K562 (cell line): ENCODE measurements at regions not wholly inside any gene's neighbourhood (a gene's known extent, or its start where the extent isn't known, plus 50 kb on each side); places are given as distances from the start of the nearest gene placed in this dataset.

ENCODE experiments used
- ATAC-seq: fragments of 200-7000 bp; cut with Tn5 transposase; 3 replicates; pipeline ENCODE4 v1.9.1; 2020; ENCODE audit warnings: moderate library complexity
- BruUV-seq: library from RNA; stranded (reverse); fragments of 400-500 nt; replicated peaks from 2 replicates; lab custom pipeline; 2021; lab: Mats Ljungman, UMichigan
- CTCF ChIA-PET: fragments of 300-600 bp; formaldehyde crosslinking; extraction: SDS; loops from one replicate; lab custom pipeline; 2021; ENCODE audit warnings: low intra/inter-chr PET ratio; lab: Yijun Ruan, JAX
- POLR2A ChIA-PET: fragments of 300-600, 350-650 bp; sonication (Branson Sonifier 250); formaldehyde crosslinking; extraction: SDS; loops from one replicate; lab custom pipeline; 2021; ENCODE audit warnings: antibody characterized with exemption, inconsistent platforms; lab: Yijun Ruan, JAX
- DNase-seq, 4 experiments: peaks; one replicate each; pipeline versions ENCODE4 v3.0.0 to v3.0.0-alpha.2; 2011 to 2018; ENCODE audit warnings: low spot score in 3 of 4, mixed read lengths in 3 of 4; ENCODE audit errors: extremely low read depth in 1 of 4
- FAIRE-seq: peaks from 2 replicates; lab custom pipeline; 2011; peaks lifted over from hg19 to GRCh38; lab: Jason Lieb, UNC
- H2AFZ ChIP-seq: 2 replicates; pipeline ENCODE4 v1.6.0; 2011; ENCODE audit warnings: low read depth, low read length, control low read depth, inconsistent platforms
- H3K27ac ChIP-seq: fragments of 200-600 bp; 3 replicates; pipeline ENCODE4 v1.8.0; 2011; ENCODE audit warnings: low read depth, mild to moderate bottlenecking, control low read depth, inconsistent platforms, low read length, moderate library complexity, mixed read lengths; ENCODE audit errors: extremely low read depth
- H3K27me3 ChIP-seq, 2 experiments: fragments of 300-600 bp in 1 of 2; 2 replicates in 1 of 2; 3 replicates in 1 of 2; pipeline versions ENCODE4 v1.6.0 to v1.8.0; 2011; ENCODE audit warnings: inconsistent platforms in 2 of 2, low read length in 2 of 2, mild to moderate bottlenecking in 1 of 2, mixed read lengths in 1 of 2, moderate library complexity in 1 of 2; ENCODE audit not compliant: control insufficient read depth in 2 of 2, insufficient read depth in 2 of 2
- H3K36me3 ChIP-seq: fragments of 300-600 bp; 3 replicates; pipeline ENCODE4 v1.8.0; 2011; ENCODE audit warnings: mild to moderate bottlenecking, low read length, inconsistent platforms; ENCODE audit not compliant: control insufficient read depth, insufficient read depth
- H3K4me1 ChIP-seq, 2 experiments: fragments of 200-600 bp in 1 of 2; replicated peaks in 1 of 2; 2 replicates in 1 of 2; 3 replicates in 1 of 2; pipeline versions ENCODE4 v1.5.1 to v1.8.0; 2011; ENCODE audit warnings: inconsistent platforms in 2 of 2, low read length in 2 of 2, mild to moderate bottlenecking in 1 of 2, mixed read lengths in 1 of 2, moderate library complexity in 1 of 2; ENCODE audit not compliant: control insufficient read depth in 2 of 2, insufficient read depth in 2 of 2
- H3K4me2 ChIP-seq: 2 replicates; pipeline ENCODE4 v1.6.1; 2011; ENCODE audit warnings: low read length, control low read depth, inconsistent platforms, mixed read lengths; ENCODE audit not compliant: insufficient read depth
- H3K4me3 ChIP-seq: fragments of 200-600 bp; sonication (generic), shearing (Covaris generic); 2 replicates; pipeline ENCODE4 v1.5.1; 2016; ENCODE audit warnings: control low read depth, inconsistent platforms
- H3K79me2 ChIP-seq: fragments of 200-600 bp; 3 replicates; pipeline ENCODE4 v1.8.0; 2011; ENCODE audit warnings: low read length, inconsistent platforms; ENCODE audit not compliant: control insufficient read depth, insufficient read depth
- H3K9ac ChIP-seq, 2 experiments: 2 replicates each; pipeline versions ENCODE4 v1.6.0 to v1.6.1; 2011; ENCODE audit warnings: low read depth in 2 of 2, low read length in 2 of 2, control low read depth in 1 of 2, inconsistent platforms in 1 of 2, mild to moderate bottlenecking in 1 of 2, mixed read lengths in 1 of 2; ENCODE audit not compliant: insufficient read depth in 1 of 2
- H3K9me1 ChIP-seq: one replicate; pipeline ENCODE4 v1.6.0; 2011; ENCODE audit warnings: inconsistent platforms, mild to moderate bottlenecking, low read length, moderate library complexity; ENCODE audit not compliant: control insufficient read depth, insufficient read depth
- H3K9me3 ChIP-seq: replicated peaks from 2 replicates; pipeline ENCODE4 v1.5.1; 2011; ENCODE audit warnings: low read depth, low read length, inconsistent platforms; ENCODE audit not compliant: control insufficient read depth, insufficient read depth
- H4K20me1 ChIP-seq: replicated peaks from 2 replicates; pipeline ENCODE4 v1.6.1; 2011; ENCODE audit warnings: low read length, inconsistent platforms, mixed read lengths; ENCODE audit not compliant: control insufficient read depth, insufficient read depth
- EGR1 ChIP-seq: fragments of 450-650 bp; conservative IDR thresholded peaks from 2 replicates; pipeline ENCODE4 v1.6.1; 2017; ENCODE audit warnings: mild to moderate bottlenecking
- FOSL1 ChIP-seq: fragments of 200-800 bp; sonication (Bioruptor generic); conservative IDR thresholded peaks from 2 replicates; pipeline ENCODE4 v1.6.1; 2016; ENCODE audit warnings: missing genetic modification characterization, missing compliant biosample characterization
- HDAC8 ChIP-seq: fragments of 450-650 bp; IDR thresholded peaks from 2 replicates; pipeline ENCODE4 v1.6.1; 2016; ENCODE audit warnings: mild to moderate bottlenecking, missing genetic modification characterization, moderate library complexity, missing compliant biosample characterization
- HMG20A ChIP-seq: fragments of 450-650 bp; formaldehyde crosslinking; conservative IDR thresholded peaks from 2 replicates; pipeline ENCODE4 v1.4.0; 2020; ENCODE audit warnings: mild to moderate bottlenecking, mixed read lengths
- NCOA2 ChIP-seq, 2 experiments: fragments of 450-650 bp; IDR thresholded peaks; 2 replicates each; pipeline ENCODE4 v1.6.1; 2018; ENCODE audit warnings: mild to moderate bottlenecking in 2 of 2, moderate library complexity in 1 of 2; ENCODE audit not compliant: partially characterized antibody in 2 of 2
- TEAD1 ChIP-seq, 2 experiments: fragments of 450-650 bp in 1 of 2; sonication (generic) in 1 of 2; formaldehyde crosslinking; IDR thresholded peaks; 2 replicates each; pipeline versions ENCODE4 v1.4.0 to v1.8.0; 2020 to 2022; ENCODE audit warnings: mild to moderate bottlenecking in 2 of 2, missing genetic modification reagents in 1 of 2
- THRA ChIP-seq: fragments of 450-650 bp; IDR thresholded peaks from 2 replicates; pipeline ENCODE4 v1.6.1; 2017; ENCODE audit warnings: mild to moderate bottlenecking, moderate library complexity
- WGBS: fragments of 100-300 bp; shearing (Covaris generic); methylation state at CpG from one replicate; pipeline ENCODE4 v1.1.6; 2016; ENCODE audit warnings: low coverage, mixed read lengths; ENCODE audit not compliant: insufficient coverage; ENCODE audit errors: missing lambda C conversion rate; 5-methylcytosine and 5-hydroxymethylcytosine counted together
- in situ Hi-C: fragments of 300-500 bp; cut with MboI; formaldehyde crosslinking; loops from 4 replicates; pipeline ENCODE4 v1.15.0; 2018; ENCODE audit warnings: inconsistent platforms, mixed read lengths
- intact Hi-C: fragments of 100-400 bp; cut with micrococcal nuclease; formaldehyde crosslinking; loops from 2 replicates; pipeline ENCODE4 v1.14.2; 2022

- WGBS: 2% methylated on average over 6 of the region's 6 CpGs
- H3K9me1 ChIP-seq: no peaks in the 10 kb centered on the region
- no peaks in the 10 kb centered on the region for H3K9me3 ChIP-seq
- no peak for FAIRE-seq
- in situ Hi-C loops: no loop called here
- H3K9ac ChIP-seq: no peak overlapping the region
- no peaks in the 10 kb centered on the region for H3K79me2 ChIP-seq
- ChIA-PET CTCF (no interaction called here), POLR2A (no interaction called here)
- H2AFZ ChIP-seq: no peak overlapping the region
- no peak overlapping the region for H3K4me2 ChIP-seq
- intact Hi-C loops: no loop called here
- ATAC-seq: no peak
- TF ChIP-seq HDAC8 (tag): no peak
- no peak for TF ChIP-seq HMG20A
- no peak for TF ChIP-seq EGR1
- no peak for TF ChIP-seq THRA
- no peak for TF ChIP-seq NCOA2 (IDR thresholded peaks at IDR 0.05; ENCODE audit: partially characterized antibody in 2 of 2)
- no peak for TF ChIP-seq FOSL1 (tag)
- TF ChIP-seq TEAD1 (CRISPR knock-in tag; IDR thresholded peaks at IDR 0.05): no peak
- TF ChIP-seq, all 486 proteins: peak for 0
- Histone ChIP-seq H3K36me3 (no peaks in the 10 kb centered on the region), H3K4me3 (no peak overlapping the region), H4K20me1 (no peaks in the 10 kb centered on the region), H3K27me3 (no peaks in the 10 kb centered on the region), H3K4me1 (no peaks in the 10 kb centered on the region), H3K27ac (no peak overlapping the region)
- no TSS peak for BruUV-seq
- DNase-seq: no peak
Observed at GRCh38 chr5:167780177-167780576, 511.3 kb upstream of the WWC1 start.
